ENCODE measurements at regions not wholly inside any gene's neighbourhood (a gene's known extent, or its start where the extent isn't known, plus 50 kb on each side); places are given as distances from the start of the nearest gene placed in this dataset.
"Not testable (repeated sequence)": the region's sequence is repeated elsewhere in the genome, so short reads cannot be mapped to it uniquely, and the experiment has no call there.

GRCh38 chr10:130962240-130963051 lies 349.1 kb downstream of the TCERG1L start:
- no peak for DNase-seq

GRCh38 chr10:130963052-130963393 lies 348.5 kb downstream of the TCERG1L start:
- DNase-seq = no peak

- DNase-seq = no peak
Observed at GRCh38 chr10:130963786-130964522, 347.6 kb downstream of the TCERG1L start.

GRCh38 chr10:130964771-130965170 lies 346.8 kb downstream of the TCERG1L start:
- no peak for DNase-seq

GRCh38 chr10:130967161-130967560 lies 344.4 kb downstream of the TCERG1L start:
- DNase-seq = no peak

GRCh38 chr10:130967784-130968183 lies 343.7 kb downstream of the TCERG1L start:
- DNase-seq = no peak

- no peak for DNase-seq
Observed at GRCh38 chr10:130968511-130968910, 343.0 kb downstream of the TCERG1L start.

GRCh38 chr10:130968964-130969363 lies 342.6 kb downstream of the TCERG1L start:
- DNase-seq = no peak

- DNase-seq = no peak
Observed at GRCh38 chr10:130969700-130970099, 341.8 kb downstream of the TCERG1L start.

- no peak for DNase-seq
Observed at GRCh38 chr10:130970341-130971122, 341.0 kb downstream of the TCERG1L start.

GRCh38 chr10:130971123-130971435 lies 340.4 kb downstream of the TCERG1L start:
- no peak for DNase-seq

GRCh38 chr10:130973127-130973839 lies 338.2 kb downstream of the TCERG1L start:
- no peak for DNase-seq

- DNase-seq = no peak
Observed at GRCh38 chr10:130974166-130974565, 337.4 kb downstream of the TCERG1L start.

GRCh38 chr10:130975351-130975750 lies 336.2 kb downstream of the TCERG1L start:
- DNase-seq = not testable (repeated sequence)

- DNase-seq = no peak
Observed at GRCh38 chr10:130982802-130983201, 328.7 kb downstream of the TCERG1L start.

- no peak for DNase-seq
Observed at GRCh38 chr10:130983749-130984148, 327.8 kb downstream of the TCERG1L start.

- no peak for DNase-seq
Observed at GRCh38 chr10:130984686-130985085, 326.8 kb downstream of the TCERG1L start.

- no peak for DNase-seq
Observed at GRCh38 chr10:130985158-130985753, 326.3 kb downstream of the TCERG1L start.

GRCh38 chr10:130986846-130987245 lies 324.7 kb downstream of the TCERG1L start:
- DNase-seq = no peak

GRCh38 chr10:130987401-130987800 lies 324.1 kb downstream of the TCERG1L start:
- no peak for DNase-seq

GRCh38 chr10:130989670-130990232 lies 321.8 kb downstream of the TCERG1L start:
- DNase-seq = no peak

- no peak for DNase-seq
Observed at GRCh38 chr10:130990486-130990885, 321.0 kb downstream of the TCERG1L start.

Measured in NCI-H526 (cell line).